Calu3 (cell line): ENCODE measurements at regions not wholly inside any gene's neighbourhood (a gene's known extent, or its start where the extent isn't known, plus 50 kb on each side); places are given as distances from the start of the nearest gene placed in this dataset.

Experiments
- BruUV-seq: library from RNA; stranded (reverse); fragments of 400-500 nt; replicated peaks from 2 replicates; lab custom pipeline; 2021; lab: Mats Ljungman, UMichigan
- CTCF ChIA-PET: fragments of 300-600 bp; sonication (Branson Sonifier 250); formaldehyde crosslinking; loops from one replicate; lab custom pipeline; 2022; ENCODE audit warnings: antibody characterized with exemption; lab: Charles Lee
- DNase-seq: peaks from one replicate; pipeline ENCODE4 v3.0.0; 2022
- H3K27ac Mint-ChIP-seq: one replicate; pipeline ENCODE4 v1.8.0; 2022; ENCODE audit warnings: mixed read lengths; ENCODE audit not compliant: unreplicated experiment
- H3K27me3 Mint-ChIP-seq: one replicate; pipeline ENCODE4 v1.8.0; 2022; ENCODE audit warnings: mixed read lengths; ENCODE audit not compliant: unreplicated experiment
- H3K36me3 Mint-ChIP-seq: one replicate; pipeline ENCODE4 v1.8.0; 2022; ENCODE audit warnings: mild to moderate bottlenecking, moderate library complexity, mixed read lengths; ENCODE audit not compliant: insufficient read depth, unreplicated experiment
- H3K4me1 Mint-ChIP-seq: one replicate; pipeline ENCODE4 v1.8.0; 2022; ENCODE audit warnings: mild to moderate bottlenecking, low read depth, mixed read lengths; ENCODE audit not compliant: unreplicated experiment
- H3K4me3 Mint-ChIP-seq: one replicate; pipeline ENCODE4 v1.8.0; 2022; ENCODE audit warnings: mild to moderate bottlenecking, low read depth, moderate library complexity, mixed read lengths; ENCODE audit not compliant: unreplicated experiment
- H3K9me3 Mint-ChIP-seq: one replicate; pipeline ENCODE4 v1.8.0; 2022; ENCODE audit warnings: low read depth, mixed read lengths; ENCODE audit not compliant: unreplicated experiment
- intact Hi-C: fragments of 100-400 bp; cut with micrococcal nuclease; formaldehyde crosslinking; loops from one replicate; pipeline ENCODE4 v1.10.0; 2022; ENCODE audit not compliant: unreplicated experiment
- TF ChIP-seq, protein P1 (sequence below): fragments of 200-600 bp; IDR thresholded peaks from one replicate; pipeline ENCODE4 v1.8.0; 2022; ENCODE audit warnings: antibody characterized with exemption; ENCODE audit not compliant: unreplicated experiment

DNA sequence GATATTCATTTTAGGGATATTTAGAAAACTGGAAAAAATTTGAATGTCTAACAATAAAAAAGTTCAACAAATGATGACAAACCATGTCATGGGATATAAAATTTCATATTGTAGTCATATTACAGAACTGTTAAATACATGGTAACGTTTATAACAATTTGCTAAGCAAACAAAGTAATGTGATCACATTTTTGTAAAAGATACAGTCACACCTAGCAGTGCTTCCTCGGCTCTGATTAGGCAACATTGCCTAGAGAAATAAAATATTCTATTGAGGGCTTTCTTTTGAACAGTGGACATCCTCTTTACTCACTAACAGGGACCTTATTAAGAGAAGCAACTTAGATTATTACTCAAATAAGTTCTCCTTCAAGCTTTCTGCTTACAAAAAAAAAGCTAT is 605.5 kb downstream of the GATA3 start:
- CTCF ChIA-PET = no interaction called here
- no peak for DNase-seq
- Mint-ChIP-seq H3K27ac (no peak overlapping the region), H3K27me3 (no peaks in the 10 kb centered on the region), H3K9me3 (peaks cover 2% of the 10 kb centered on the region), H3K4me1 (no peaks in the 10 kb centered on the region), H3K4me3 (no peak overlapping the region), H3K36me3 (no peaks in the 10 kb centered on the region)
- TF ChIP-seq, protein P1, sequence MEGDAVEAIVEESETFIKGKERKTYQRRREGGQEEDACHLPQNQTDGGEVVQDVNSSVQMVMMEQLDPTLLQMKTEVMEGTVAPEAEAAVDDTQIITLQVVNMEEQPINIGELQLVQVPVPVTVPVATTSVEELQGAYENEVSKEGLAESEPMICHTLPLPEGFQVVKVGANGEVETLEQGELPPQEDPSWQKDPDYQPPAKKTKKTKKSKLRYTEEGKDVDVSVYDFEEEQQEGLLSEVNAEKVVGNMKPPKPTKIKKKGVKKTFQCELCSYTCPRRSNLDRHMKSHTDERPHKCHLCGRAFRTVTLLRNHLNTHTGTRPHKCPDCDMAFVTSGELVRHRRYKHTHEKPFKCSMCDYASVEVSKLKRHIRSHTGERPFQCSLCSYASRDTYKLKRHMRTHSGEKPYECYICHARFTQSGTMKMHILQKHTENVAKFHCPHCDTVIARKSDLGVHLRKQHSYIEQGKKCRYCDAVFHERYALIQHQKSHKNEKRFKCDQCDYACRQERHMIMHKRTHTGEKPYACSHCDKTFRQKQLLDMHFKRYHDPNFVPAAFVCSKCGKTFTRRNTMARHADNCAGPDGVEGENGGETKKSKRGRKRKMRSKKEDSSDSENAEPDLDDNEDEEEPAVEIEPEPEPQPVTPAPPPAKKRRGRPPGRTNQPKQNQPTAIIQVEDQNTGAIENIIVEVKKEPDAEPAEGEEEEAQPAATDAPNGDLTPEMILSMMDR = no peak
- no TSS peak for BruUV-seq
- intact Hi-C loops = no loop called here

DNA sequence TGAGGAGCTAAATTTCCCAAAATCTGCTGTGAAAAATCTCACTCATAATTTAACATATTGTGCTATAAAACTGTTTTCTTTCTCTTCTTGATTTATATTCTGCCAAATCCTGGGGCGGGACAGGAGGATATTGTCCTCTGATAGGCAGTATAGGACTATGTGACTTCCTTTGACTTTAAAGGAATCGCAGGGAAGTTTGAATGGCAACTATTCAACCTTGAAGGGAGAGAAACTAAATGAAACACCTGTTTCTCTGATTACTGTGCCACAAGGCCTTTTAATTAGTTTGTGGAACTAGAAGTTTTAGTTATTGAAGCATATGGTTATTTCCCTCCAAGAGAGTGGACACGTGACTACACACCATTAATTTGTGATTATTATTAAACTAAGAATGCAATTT is 607.4 kb downstream of the GATA3 start:
- CTCF ChIA-PET = no interaction called here
- no TSS peak for BruUV-seq
- H3K9me3 Mint-ChIP-seq = no peaks in the 10 kb centered on the region
- TF ChIP-seq, protein P1 = no peak
- intact Hi-C loops = no loop called here
- no peaks in the 10 kb centered on the region for H3K4me1 Mint-ChIP-seq
- H3K36me3 Mint-ChIP-seq = no peaks in the 10 kb centered on the region
- no peak overlapping the region for H3K27ac Mint-ChIP-seq
- no peaks in the 10 kb centered on the region for H3K27me3 Mint-ChIP-seq
- DNase-seq = no peak
- H3K4me3 Mint-ChIP-seq = no peak overlapping the region

DNA sequence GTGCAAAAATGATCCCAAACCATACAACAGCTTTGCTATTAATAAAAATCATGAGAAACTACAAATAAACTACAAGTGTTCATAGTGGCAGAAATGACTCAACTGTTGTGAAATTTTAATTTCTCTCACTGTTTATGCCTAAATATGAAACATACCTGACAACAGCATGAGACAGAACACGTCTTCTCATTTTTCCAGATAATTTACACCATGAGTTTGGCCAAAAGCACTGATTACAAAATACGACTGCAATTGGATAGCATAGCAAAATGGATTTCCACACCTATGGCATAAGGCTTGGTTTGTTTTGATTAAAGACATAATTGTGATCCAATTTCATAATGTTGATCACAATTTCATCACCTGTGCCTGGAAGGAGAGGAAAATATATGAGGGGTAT is 608.6 kb downstream of the GATA3 start:
- no peak for DNase-seq
- no TSS peak for BruUV-seq
- Mint-ChIP-seq H3K9me3 (no peaks in the 10 kb centered on the region), H3K4me1 (no peaks in the 10 kb centered on the region), H3K36me3 (no peaks in the 10 kb centered on the region), H3K27ac (no peak overlapping the region), H3K27me3 (no peaks in the 10 kb centered on the region), H3K4me3 (no peak overlapping the region)
- TF ChIP-seq, protein P1 = no peak
- CTCF ChIA-PET = no interaction called here
- intact Hi-C loops = no loop called here

DNA sequence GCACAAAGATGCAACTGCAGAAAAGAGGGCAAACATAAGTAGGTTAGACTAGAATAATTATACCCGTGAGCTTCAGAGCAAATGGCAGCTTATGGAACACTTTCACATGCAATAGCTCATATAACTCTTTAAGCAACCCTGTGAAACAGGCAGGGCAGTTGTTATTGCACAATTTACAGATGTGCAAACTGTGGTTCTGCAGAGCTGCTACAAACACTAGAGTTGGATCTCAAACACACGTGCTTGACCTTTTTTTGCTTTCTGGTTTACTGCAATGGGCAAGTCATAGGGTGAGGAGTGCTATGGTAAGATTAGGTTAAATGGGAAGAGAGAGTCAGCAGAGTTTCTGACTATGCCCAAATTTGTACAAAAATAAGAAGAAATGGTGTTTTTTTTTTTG is 610.8 kb downstream of the GATA3 start:
- Mint-ChIP-seq H3K4me1 (no peaks in the 10 kb centered on the region), H3K4me3 (no peak overlapping the region), H3K36me3 (no peaks in the 10 kb centered on the region), H3K27ac (no peak overlapping the region), H3K27me3 (no peaks in the 10 kb centered on the region), H3K9me3 (no peaks in the 10 kb centered on the region)
- no TSS peak for BruUV-seq
- no peak for DNase-seq
- intact Hi-C loops = no loop called here
- TF ChIP-seq, protein P1 = no peak
- CTCF ChIA-PET = no interaction called here
